ENCODE measurements at regions not wholly inside any gene's neighbourhood (a gene's known extent, or its start where the extent isn't known, plus 50 kb on each side); places are given as distances from the start of the nearest gene placed in this dataset.

DNA sequence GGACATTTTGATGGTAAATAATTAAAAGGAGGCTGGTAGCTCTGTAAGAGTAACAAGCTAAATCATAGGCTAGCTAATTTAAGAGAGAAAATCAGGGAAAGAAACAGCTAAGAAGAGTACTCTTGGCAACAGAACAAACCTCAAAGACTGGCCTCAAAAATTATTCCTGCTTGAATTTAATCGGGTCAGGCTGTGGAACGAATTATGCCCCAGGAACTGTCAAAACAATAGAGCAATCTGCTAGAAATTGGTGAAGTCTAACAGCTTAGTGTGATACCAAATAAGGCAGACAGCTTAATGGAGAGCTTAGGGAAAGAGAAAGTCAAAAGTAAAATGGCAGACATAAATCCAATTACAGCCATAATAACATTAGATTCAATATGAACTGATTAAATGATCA, 215.7 kb downstream of the MREG start (continued):
- TF ChIP-seq CHD2 (IDR thresholded peaks at IDR 0.05; ENCODE audit: low read length, partially characterized antibody) (no peak), NFIC (IDR thresholded peaks at IDR 0.05; ENCODE audit: borderline replicate concordance) (no peak), TEAD4 (IDR thresholded peaks at IDR 0.05; ENCODE audit: borderline replicate concordance, insufficient read depth) (no peak), EZH2phosphoT487 (IDR thresholded peaks at IDR 0.05; ENCODE audit: borderline replicate concordance, low read depth) (no peak), RXRA (IDR thresholded peaks at IDR 0.05; ENCODE audit: borderline replicate concordance, low read depth) (no peak), POLR2AphosphoS5 (IDR thresholded peaks at IDR 0.05; ENCODE audit: low read depth, low read length) (no peak)
- TF ChIP-seq, protein P1, sequence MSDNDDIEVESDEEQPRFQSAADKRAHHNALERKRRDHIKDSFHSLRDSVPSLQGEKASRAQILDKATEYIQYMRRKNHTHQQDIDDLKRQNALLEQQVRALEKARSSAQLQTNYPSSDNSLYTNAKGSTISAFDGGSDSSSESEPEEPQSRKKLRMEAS (IDR thresholded peaks at IDR 0.05; ENCODE audit: low read depth): no peak
- TF ChIP-seq, protein P2, sequence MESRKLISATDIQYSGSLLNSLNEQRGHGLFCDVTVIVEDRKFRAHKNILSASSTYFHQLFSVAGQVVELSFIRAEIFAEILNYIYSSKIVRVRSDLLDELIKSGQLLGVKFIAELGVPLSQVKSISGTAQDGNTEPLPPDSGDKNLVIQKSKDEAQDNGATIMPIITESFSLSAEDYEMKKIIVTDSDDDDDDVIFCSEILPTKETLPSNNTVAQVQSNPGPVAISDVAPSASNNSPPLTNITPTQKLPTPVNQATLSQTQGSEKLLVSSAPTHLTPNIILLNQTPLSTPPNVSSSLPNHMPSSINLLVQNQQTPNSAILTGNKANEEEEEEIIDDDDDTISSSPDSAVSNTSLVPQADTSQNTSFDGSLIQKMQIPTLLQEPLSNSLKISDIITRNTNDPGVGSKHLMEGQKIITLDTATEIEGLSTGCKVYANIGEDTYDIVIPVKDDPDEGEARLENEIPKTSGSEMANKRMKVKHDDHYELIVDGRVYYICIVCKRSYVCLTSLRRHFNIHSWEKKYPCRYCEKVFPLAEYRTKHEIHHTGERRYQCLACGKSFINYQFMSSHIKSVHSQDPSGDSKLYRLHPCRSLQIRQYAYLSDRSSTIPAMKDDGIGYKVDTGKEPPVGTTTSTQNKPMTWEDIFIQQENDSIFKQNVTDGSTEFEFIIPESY (IDR thresholded peaks at IDR 0.05; ENCODE audit: borderline replicate concordance, low read depth): no peak

DNA sequence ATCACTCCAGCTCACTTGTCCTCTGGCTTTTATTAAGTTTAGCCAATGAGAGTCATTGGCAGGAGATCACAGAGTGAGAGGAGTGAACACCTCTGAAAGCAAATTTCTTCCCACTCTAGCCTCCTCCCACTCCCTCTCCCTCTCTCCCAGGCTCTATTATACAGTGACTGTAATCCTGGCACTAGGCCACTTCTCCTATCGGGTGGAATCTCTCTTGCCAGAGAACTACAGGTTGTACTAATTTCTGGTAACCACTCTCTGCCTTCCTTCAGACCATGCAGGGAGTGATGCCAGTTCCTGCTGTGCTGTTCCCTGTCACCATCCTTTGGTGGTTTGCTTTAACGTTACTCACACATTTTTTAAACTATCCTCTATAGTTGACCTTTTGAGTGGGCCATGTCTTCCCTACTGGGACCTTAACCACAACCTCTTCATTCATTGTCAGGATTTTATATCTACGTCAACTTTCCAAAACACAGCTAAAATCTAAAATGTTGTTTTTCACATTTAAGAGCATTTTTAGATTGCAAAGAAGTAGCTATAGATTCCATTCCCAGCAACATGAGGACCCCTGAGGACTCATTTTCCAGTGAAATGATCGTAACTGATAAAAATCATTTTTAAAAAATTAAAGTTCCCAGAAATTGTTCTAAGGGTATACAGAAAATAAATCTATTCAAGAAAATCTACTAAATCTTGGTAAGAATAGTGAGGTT, 217.1 kb downstream of the MREG start:
- no peak overlapping the region for H3K9ac ChIP-seq
- H4K20me1 ChIP-seq (ENCODE audit: insufficient read depth): no peaks in the 10 kb centered on the region
- H3K9me2 ChIP-seq: no peaks in the 10 kb centered on the region
- POLR2A ChIA-PET: no interaction called here
- H3K4me2 ChIP-seq: peak overlapping the region; percentile 32; the same call in 1 of the 2 replicates
- H3K79me2 ChIP-seq (ENCODE audit: insufficient read depth): no peaks in the 10 kb centered on the region
- no peak overlapping the region for H2AFZ ChIP-seq (ENCODE audit: low read depth)
- CTCF ChIA-PET: interaction anchor here (1.1 kb wide), 1 partner anchor 342 kb away, joined by 3 read pairs; no protein-coding TSS in a partner anchor
- no peaks in the 10 kb centered on the region for H3K27me3 ChIP-seq (ENCODE audit: insufficient read depth)
- peak; percentile 43 for DNase-seq
- peak overlapping the region in 1 of 2 experiments; percentile 74 for H3K27ac ChIP-seq (ENCODE audit: low read depth in 2 of 2, low read length in 1 of 2)
- H3K4me3 ChIP-seq (ENCODE audit: low read depth in 2 of 2, low read length in 1 of 2): no peak overlapping the region
- H3K36me3 ChIP-seq (replicated peaks in 1 of 2; ENCODE audit: control insufficient read depth in 1 of 2, insufficient read depth in 2 of 2, low read length in 1 of 2): no peaks in the 10 kb centered on the region
- WGBS (ENCODE audit: low lambda C conversion rate): 44% methylated on average over 4 of the region's 4 CpGs
- peaks cover 27% of the 10 kb centered on the region for H3F3A ChIP-seq (replicated peaks; ENCODE audit: insufficient read depth)
- H3K4me1 ChIP-seq (ENCODE audit: control insufficient read depth in 1 of 2, insufficient read depth in 2 of 2, low read depth in 1 of 2, low read length in 1 of 2): peaks cover 9 to 41% of the 10 kb centered on the region in 2 experiments
- H3K9me3 ChIP-seq: 0 out of 2 replicates have a peak, but pooled peaks cover under 1% of the 10 kb centered on the region
- TF ChIP-seq TAF1 (IDR thresholded peaks at IDR 0.05; ENCODE audit: borderline replicate concordance, low read depth, low read length): no peak
- TF ChIP-seq, protein P1 (IDR thresholded peaks at IDR 0.05; ENCODE audit: low read depth): peak; percentile 67
- TF ChIP-seq NFIC (IDR thresholded peaks at IDR 0.05; ENCODE audit: borderline replicate concordance): peak; percentile 94
- peak; percentile 32; the same call in 1 of the 2 replicates for TF ChIP-seq FOSL2 (IDR thresholded peaks at IDR 0.05; ENCODE audit: borderline replicate concordance, low read depth)
- no peak for TF ChIP-seq FOXJ3 (CRISPR knock-in tag; IDR thresholded peaks at IDR 0.05)
- TF ChIP-seq CHD2 (IDR thresholded peaks at IDR 0.05; ENCODE audit: low read length, partially characterized antibody): no peak
- peak; percentile 42; the same call in 1 of the 2 replicates for TF ChIP-seq GABPA (IDR thresholded peaks at IDR 0.05; ENCODE audit: low read depth)
- TF ChIP-seq YY1 (IDR thresholded peaks at IDR 0.05; ENCODE audit: low read depth): no peak
- TF ChIP-seq MXI1 (IDR thresholded peaks at IDR 0.05; ENCODE audit: low read depth, low read length): no peak
- TF ChIP-seq, protein P3, sequence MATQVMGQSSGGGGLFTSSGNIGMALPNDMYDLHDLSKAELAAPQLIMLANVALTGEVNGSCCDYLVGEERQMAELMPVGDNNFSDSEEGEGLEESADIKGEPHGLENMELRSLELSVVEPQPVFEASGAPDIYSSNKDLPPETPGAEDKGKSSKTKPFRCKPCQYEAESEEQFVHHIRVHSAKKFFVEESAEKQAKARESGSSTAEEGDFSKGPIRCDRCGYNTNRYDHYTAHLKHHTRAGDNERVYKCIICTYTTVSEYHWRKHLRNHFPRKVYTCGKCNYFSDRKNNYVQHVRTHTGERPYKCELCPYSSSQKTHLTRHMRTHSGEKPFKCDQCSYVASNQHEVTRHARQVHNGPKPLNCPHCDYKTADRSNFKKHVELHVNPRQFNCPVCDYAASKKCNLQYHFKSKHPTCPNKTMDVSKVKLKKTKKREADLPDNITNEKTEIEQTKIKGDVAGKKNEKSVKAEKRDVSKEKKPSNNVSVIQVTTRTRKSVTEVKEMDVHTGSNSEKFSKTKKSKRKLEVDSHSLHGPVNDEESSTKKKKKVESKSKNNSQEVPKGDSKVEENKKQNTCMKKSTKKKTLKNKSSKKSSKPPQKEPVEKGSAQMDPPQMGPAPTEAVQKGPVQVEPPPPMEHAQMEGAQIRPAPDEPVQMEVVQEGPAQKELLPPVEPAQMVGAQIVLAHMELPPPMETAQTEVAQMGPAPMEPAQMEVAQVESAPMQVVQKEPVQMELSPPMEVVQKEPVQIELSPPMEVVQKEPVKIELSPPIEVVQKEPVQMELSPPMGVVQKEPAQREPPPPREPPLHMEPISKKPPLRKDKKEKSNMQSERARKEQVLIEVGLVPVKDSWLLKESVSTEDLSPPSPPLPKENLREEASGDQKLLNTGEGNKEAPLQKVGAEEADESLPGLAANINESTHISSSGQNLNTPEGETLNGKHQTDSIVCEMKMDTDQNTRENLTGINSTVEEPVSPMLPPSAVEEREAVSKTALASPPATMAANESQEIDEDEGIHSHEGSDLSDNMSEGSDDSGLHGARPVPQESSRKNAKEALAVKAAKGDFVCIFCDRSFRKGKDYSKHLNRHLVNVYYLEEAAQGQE (IDR thresholded peaks at IDR 0.05; ENCODE audit: low read depth, low read length): peak; percentile 56; the same call in 1 of the 2 replicates
- no peak for TF ChIP-seq NRF1 (IDR thresholded peaks at IDR 0.05; ENCODE audit: low read depth, low read length)
- TF ChIP-seq SMC3 (IDR thresholded peaks at IDR 0.05; ENCODE audit: low read depth, low read length): no peak
- peak; percentile 70; the same call in 1 of the 2 replicates for TF ChIP-seq RXRA (IDR thresholded peaks at IDR 0.05; ENCODE audit: borderline replicate concordance, low read depth)
- TF ChIP-seq, protein P4, sequence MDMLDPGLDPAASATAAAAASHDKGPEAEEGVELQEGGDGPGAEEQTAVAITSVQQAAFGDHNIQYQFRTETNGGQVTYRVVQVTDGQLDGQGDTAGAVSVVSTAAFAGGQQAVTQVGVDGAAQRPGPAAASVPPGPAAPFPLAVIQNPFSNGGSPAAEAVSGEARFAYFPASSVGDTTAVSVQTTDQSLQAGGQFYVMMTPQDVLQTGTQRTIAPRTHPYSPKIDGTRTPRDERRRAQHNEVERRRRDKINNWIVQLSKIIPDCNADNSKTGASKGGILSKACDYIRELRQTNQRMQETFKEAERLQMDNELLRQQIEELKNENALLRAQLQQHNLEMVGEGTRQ (IDR thresholded peaks at IDR 0.05; ENCODE audit: borderline replicate concordance, low read depth, low read length): no peak
- no peak for TF ChIP-seq EZH2phosphoT487 (IDR thresholded peaks at IDR 0.05; ENCODE audit: borderline replicate concordance, low read depth)
- TF ChIP-seq FOXM1 (IDR thresholded peaks at IDR 0.05; ENCODE audit: low read depth): 0 out of 2 replicates have a peak, but pooled peaks have one; percentile 26
- peak; percentile 50 for TF ChIP-seq JUND (IDR thresholded peaks at IDR 0.05)
- 0 out of 2 replicates have a peak, but pooled peaks have one; percentile 17 for TF ChIP-seq RCOR1 (IDR thresholded peaks at IDR 0.05; ENCODE audit: low read length)

Data from SK-N-SH (cell line).